Endothelial cell of umbilical vein (primary cell): ENCODE measurements at regions not wholly inside any gene's neighbourhood (a gene's known extent, or its start where the extent isn't known, plus 50 kb on each side); places are given as distances from the start of the nearest gene placed in this dataset.

ENCODE experiments used
- BruUV-seq: library from RNA; stranded (reverse); fragments of 400-500 nt; replicated peaks from 2 replicates; lab custom pipeline; 2021; lab: Mats Ljungman, UMichigan
- CTCF ChIA-PET: fragments of 300-600, 350-600 bp; sonication (Branson Sonifier 250); formaldehyde crosslinking; loops from one replicate; lab custom pipeline; 2021; ENCODE audit warnings: antibody characterized with exemption, inconsistent platforms; lab: Charles Lee
- POLR2A ChIA-PET: fragments of 300-600, 350-600 bp; sonication (Branson Sonifier 250); formaldehyde crosslinking; loops from one replicate; lab custom pipeline; 2021; ENCODE audit warnings: antibody characterized with exemption, inconsistent platforms; lab: Charles Lee
- DNase-seq: peaks from one replicate; pipeline ENCODE4 v3.0.0-alpha.2; 2011; ENCODE audit warnings: low read depth, low spot score
- FAIRE-seq: peaks from 2 replicates; lab custom pipeline; 2011; peaks lifted over from hg19 to GRCh38; lab: Jason Lieb, UNC
- H2AFZ ChIP-seq: 2 replicates; pipeline ENCODE4 v1.6.0; 2012; ENCODE audit warnings: low read depth, low read length, control low read depth, inconsistent platforms
- H3K27ac ChIP-seq: 2 replicates; pipeline ENCODE4 v1.5.1; 2011; ENCODE audit warnings: low read depth, mild to moderate bottlenecking, control low read depth, low read length, moderate library complexity; ENCODE audit not compliant: insufficient read depth
- H3K27me3 ChIP-seq, 2 experiments: 2 replicates each; pipeline versions ENCODE4 v1.6.0 to v1.6.1; 2011; ENCODE audit warnings: low read length in 2 of 2, mixed read lengths in 1 of 2; ENCODE audit not compliant: control insufficient read depth in 2 of 2, insufficient read depth in 2 of 2
- H3K36me3 ChIP-seq, 2 experiments: 2 replicates in 1 of 2; 3 replicates in 1 of 2; pipeline ENCODE4 v1.5.1; 2011; ENCODE audit warnings: low read length in 2 of 2, mild to moderate bottlenecking in 1 of 2, moderate library complexity in 1 of 2; ENCODE audit not compliant: control insufficient read depth in 2 of 2, insufficient read depth in 2 of 2; ENCODE audit errors: extremely low read depth in 1 of 2
- H3K4me1 ChIP-seq: 3 replicates; pipeline ENCODE4 v1.5.1; 2011; ENCODE audit warnings: mild to moderate bottlenecking, low read length; ENCODE audit not compliant: control insufficient read depth, insufficient read depth; ENCODE audit errors: extremely low read depth
- H3K4me2 ChIP-seq: 2 replicates; pipeline ENCODE4 v1.6.1; 2011; ENCODE audit warnings: low read length, control low read depth, mixed read lengths; ENCODE audit not compliant: insufficient read depth
- H3K4me3 ChIP-seq, 3 experiments: fragments of 200-600 bp in 1 of 3; sonication (generic), shearing (Covaris generic) in 1 of 3; replicated peaks in 1 of 3; 2 replicates each; pipeline ENCODE4 v1.5.1; 2011 to 2016; ENCODE audit warnings: control low read depth in 3 of 3, low read length in 3 of 3, mild to moderate bottlenecking in 2 of 3, inconsistent platforms in 1 of 3, low read depth in 1 of 3, moderate library complexity in 1 of 3; ENCODE audit not compliant: insufficient read depth in 1 of 3
- H3K79me2 ChIP-seq: 2 replicates; pipeline ENCODE4 v1.6.0; 2012; ENCODE audit warnings: low read length, inconsistent platforms; ENCODE audit not compliant: control insufficient read depth, insufficient read depth
- H3K9ac ChIP-seq: replicated peaks from 2 replicates; pipeline ENCODE3; 2011; ENCODE audit warnings: low read length, control low read depth; ENCODE audit not compliant: insufficient read depth; ENCODE audit errors: extremely low read depth
- H3K9me1 ChIP-seq: replicated peaks from 3 replicates; pipeline ENCODE4 v1.6.0; 2011; ENCODE audit warnings: mild to moderate bottlenecking, low read length; ENCODE audit not compliant: control insufficient read depth, insufficient read depth; ENCODE audit errors: extremely low read depth
- H3K9me3 ChIP-seq: replicated peaks from 2 replicates; pipeline ENCODE4 v1.5.1; 2012; ENCODE audit warnings: low read length, inconsistent platforms; ENCODE audit not compliant: control insufficient read depth, insufficient read depth
- H4K20me1 ChIP-seq: replicated peaks from 2 replicates; pipeline ENCODE3; 2011; ENCODE audit warnings: mild to moderate bottlenecking, low read length; ENCODE audit not compliant: control insufficient read depth, insufficient read depth; ENCODE audit errors: extremely low read depth
- CTCF ChIP-seq, 2 donors: IDR thresholded peaks; 1 replicate in 1 of 2; 2 replicates in 1 of 2; pipeline ENCODE4 v1.5.1; 2011; ENCODE audit warnings: low read length in 2 of 2, mild to moderate bottlenecking in 2 of 2, moderate library complexity in 2 of 2, control low read depth in 1 of 2, inconsistent platforms in 1 of 2, low read depth in 1 of 2; ENCODE audit not compliant: insufficient read depth in 1 of 2; ENCODE audit errors: extremely low read depth in 1 of 2
- EZH2 ChIP-seq: IDR thresholded peaks from 2 replicates; pipeline ENCODE4 v1.6.1; 2012; ENCODE audit warnings: borderline replicate concordance, low read depth, mild to moderate bottlenecking, moderate library complexity, low read length, inconsistent platforms; ENCODE audit not compliant: severe bottlenecking
- FOS ChIP-seq: IDR thresholded peaks from 2 replicates; pipeline ENCODE4 v1.6.1; 2011; ENCODE audit warnings: mild to moderate bottlenecking, low read length, moderate library complexity, borderline replicate concordance; ENCODE audit not compliant: insufficient read depth
- GATA2 ChIP-seq: IDR thresholded peaks from 2 replicates; pipeline ENCODE4 v1.7.0; 2011; ENCODE audit warnings: low read depth, mild to moderate bottlenecking, moderate library complexity, mixed read lengths, low read length; ENCODE audit not compliant: insufficient read length, insufficient read depth
- JUN ChIP-seq: IDR thresholded peaks from 2 replicates; pipeline ENCODE4 v1.6.1; 2011; ENCODE audit warnings: borderline replicate concordance, low read depth; ENCODE audit not compliant: insufficient read length, insufficient read depth
- MAX ChIP-seq: IDR thresholded peaks from 2 replicates; pipeline ENCODE4 v1.6.1; 2011; ENCODE audit not compliant: insufficient read depth, insufficient read length
- MYC ChIP-seq: IDR thresholded peaks from one replicate; pipeline ENCODE4 v1.6.1; 2011; ENCODE audit warnings: mild to moderate bottlenecking, low read depth, low read length
- POLR2A ChIP-seq: IDR thresholded peaks from 2 replicates; pipeline ENCODE4 v1.6.1; 2012; ENCODE audit warnings: low read depth, mild to moderate bottlenecking, control low read depth, low read length
- POLR2AphosphoS5 ChIP-seq: IDR thresholded peaks from 2 replicates; pipeline ENCODE4 v1.6.1; 2012; ENCODE audit warnings: low read depth, mild to moderate bottlenecking, control low read depth, low read length, moderate library complexity; ENCODE audit not compliant: insufficient read depth
- dilution Hi-C: fragments of 300-500 bp; cut with MboI; formaldehyde crosslinking; loops from one replicate; pipeline ENCODE4 v1.15.0; 2019; ENCODE audit warnings: low sequenced_read_pairs; ENCODE audit not compliant: extremely low pct_ligation_motif_present
- intact Hi-C: fragments of 100-400 bp; cut with micrococcal nuclease; formaldehyde crosslinking; loops from one replicate; pipeline ENCODE4 v1.10.0; 2022

GRCh38 chr4:188959424-188959823 is 820.2 kb downstream of the TRIML1 start:
- dilution Hi-C loops (no loop called here), intact Hi-C loops (no loop called here)
- Histone ChIP-seq H2AFZ (no peak overlapping the region), H3K79me2 (no peaks in the 10 kb centered on the region), H3K9me3 (peaks cover 4% of the 10 kb centered on the region), H3K4me3 (no peak overlapping the region), H3K4me1 (no peaks in the 10 kb centered on the region), H3K4me2 (no peak overlapping the region), H3K36me3 (no peaks in the 10 kb centered on the region), H3K9me1 (no peaks in the 10 kb centered on the region), H3K27me3 (no peaks in the 10 kb centered on the region), H3K9ac (no peak overlapping the region), H3K27ac (no peak overlapping the region), H4K20me1 (no peaks in the 10 kb centered on the region)
- no TSS peak for BruUV-seq
- ChIA-PET CTCF (no interaction called here), POLR2A (no interaction called here)
- no peak for DNase-seq
- no peak for FAIRE-seq
- TF ChIP-seq POLR2AphosphoS5, result no peak
- TF ChIP-seq CTCF (IDR thresholded peaks at IDR 0.05; ENCODE audit: extremely low read depth in 1 of 2, insufficient read depth in 1 of 2, low read depth in 1 of 2, low read length in 2 of 2), result no peak
- TF ChIP-seq MAX, result no peak
- TF ChIP-seq POLR2A, result no peak
- no peak for TF ChIP-seq JUN
- no peak for TF ChIP-seq GATA2
- no peak for TF ChIP-seq FOS
- no peak for TF ChIP-seq MYC
- no peak for TF ChIP-seq EZH2
